ENCODE measurements at regions not wholly inside any gene's neighbourhood (a gene's known extent, or its start where the extent isn't known, plus 50 kb on each side); places are given as distances from the start of the nearest gene placed in this dataset.

- Histone ChIP-seq H3K27me3 (ENCODE audit: control insufficient read depth in 3 of 3, insufficient read depth in 3 of 3, low read length in 2 of 3) (no peaks in the 10 kb centered on the region), H3K9me3 (ENCODE audit: control insufficient read depth in 4 of 4, insufficient read depth in 3 of 4, low read length in 3 of 4) (no peaks in the 10 kb centered on the region), H3K4me3 (no peak overlapping the region), H3K4me1 (ENCODE audit: control insufficient read depth in 5 of 5, insufficient read depth in 5 of 5, low read length in 5 of 5) (no peaks in the 10 kb centered on the region), H3K27ac (ENCODE audit: low read depth in 1 of 2, low read length in 1 of 2) (no peak overlapping the region), H3K9ac (ENCODE audit: insufficient read depth in 1 of 2, low read length in 2 of 2) (no peak overlapping the region), H3K36me3 (ENCODE audit: control insufficient read depth in 4 of 4, insufficient read depth in 4 of 4, low read length in 4 of 4) (no peaks in the 10 kb centered on the region)
- DNase-seq (no peak), ATAC-seq (ENCODE audit: insufficient read depth, low FRiP score) (no peak)
- no peak for TF ChIP-seq CTCF (IDR thresholded peaks at IDR 0.05; ENCODE audit: control extremely low read depth, extremely low read depth)
- WGBS, 2 donors = 70 to 85% methylated on average over 3 of the region's 3 CpGs
Observed at GRCh38 chr14:82537831-82538230, 1004.2 kb upstream of the SEL1L start.

- no peak overlapping the region for H3K4me3 ChIP-seq
- H3K36me3 ChIP-seq (ENCODE audit: control insufficient read depth in 4 of 4, insufficient read depth in 4 of 4, low read length in 4 of 4) = no peaks in the 10 kb centered on the region
- no peaks in the 10 kb centered on the region for H3K4me1 ChIP-seq (ENCODE audit: control insufficient read depth in 5 of 5, insufficient read depth in 5 of 5, low read length in 5 of 5)
- DNase-seq (no peak), ATAC-seq (ENCODE audit: insufficient read depth, low FRiP score) (no peak)
- WGBS, 2 donors = 63 to 73% methylated on average over 2 of the region's 2 CpGs
- TF ChIP-seq CTCF (IDR thresholded peaks at IDR 0.05; ENCODE audit: control extremely low read depth, extremely low read depth) = no peak
- H3K9me3 ChIP-seq (ENCODE audit: control insufficient read depth in 4 of 4, insufficient read depth in 3 of 4, low read length in 3 of 4) = no peaks in the 10 kb centered on the region
- H3K27me3 ChIP-seq (ENCODE audit: control insufficient read depth in 3 of 3, insufficient read depth in 3 of 3, low read length in 2 of 3) = no peaks in the 10 kb centered on the region
- H3K27ac ChIP-seq (ENCODE audit: low read depth in 1 of 2, low read length in 1 of 2) = no peak overlapping the region
- no peak overlapping the region for H3K9ac ChIP-seq (ENCODE audit: insufficient read depth in 1 of 2, low read length in 2 of 2)
Observed at GRCh38 chr14:82546401-82546800, 1012.7 kb upstream of the SEL1L start.

- Histone ChIP-seq H3K27me3 (ENCODE audit: control insufficient read depth in 3 of 3, insufficient read depth in 3 of 3, low read length in 2 of 3) (no peaks in the 10 kb centered on the region), H3K27ac (ENCODE audit: low read depth in 1 of 2, low read length in 1 of 2) (no peak overlapping the region), H3K9ac (ENCODE audit: insufficient read depth in 1 of 2, low read length in 2 of 2) (no peak overlapping the region), H3K9me3 (ENCODE audit: control insufficient read depth in 4 of 4, insufficient read depth in 3 of 4, low read length in 3 of 4) (no peaks in the 10 kb centered on the region), H3K36me3 (ENCODE audit: control insufficient read depth in 4 of 4, insufficient read depth in 4 of 4, low read length in 4 of 4) (no peaks in the 10 kb centered on the region), H3K4me1 (ENCODE audit: control insufficient read depth in 5 of 5, insufficient read depth in 5 of 5, low read length in 5 of 5) (no peaks in the 10 kb centered on the region), H3K4me3 (no peak overlapping the region)
- TF ChIP-seq CTCF (IDR thresholded peaks at IDR 0.05; ENCODE audit: control extremely low read depth, extremely low read depth) = no peak
- DNase-seq (no peak), ATAC-seq (ENCODE audit: insufficient read depth, low FRiP score) (no peak)
- WGBS, 2 donors = 77 to 82% methylated on average over 9 of the region's 9 CpGs
Observed at GRCh38 chr14:82549306-82549990, 1015.8 kb upstream of the SEL1L start.

GRCh38 chr14:82562881-82563280 is 1029.2 kb upstream of the SEL1L start:
- no peak for ATAC-seq (ENCODE audit: insufficient read depth, low FRiP score)

More at GRCh38 chr14:82562881-82563280, 1029.2 kb upstream of the SEL1L start:
- no peak overlapping the region for H3K27ac ChIP-seq (ENCODE audit: low read depth in 1 of 2, low read length in 1 of 2)
- DNase-seq = peak; percentile 14 to 69 (median 66)
- 64 to 71% methylated on average over 2 of the region's 2 CpGs for WGBS, 2 donors
- no peak overlapping the region for H3K4me3 ChIP-seq
- no peak overlapping the region for H3K9ac ChIP-seq (ENCODE audit: insufficient read depth in 1 of 2, low read length in 2 of 2)
- H3K27me3 ChIP-seq (ENCODE audit: control insufficient read depth in 3 of 3, insufficient read depth in 3 of 3, low read length in 2 of 3) = no peaks in the 10 kb centered on the region
- peaks cover 0 to 22% (median 0%) of the 10 kb centered on the region in 5 donors for H3K4me1 ChIP-seq (ENCODE audit: control insufficient read depth in 5 of 5, insufficient read depth in 5 of 5, low read length in 5 of 5)
- H3K36me3 ChIP-seq (ENCODE audit: control insufficient read depth in 4 of 4, insufficient read depth in 4 of 4, low read length in 4 of 4) = no peaks in the 10 kb centered on the region
- no peaks in the 10 kb centered on the region for H3K9me3 ChIP-seq (ENCODE audit: control insufficient read depth in 4 of 4, insufficient read depth in 3 of 4, low read length in 3 of 4)
- TF ChIP-seq CTCF (IDR thresholded peaks at IDR 0.05; ENCODE audit: control extremely low read depth, extremely low read depth) = no peak
